Transverse colon (tissue), 4 donors: ENCODE measurements at regions not wholly inside any gene's neighbourhood (a gene's known extent, or its start where the extent isn't known, plus 50 kb on each side); places are given as distances from the start of the nearest gene placed in this dataset.

ENCODE experiments used
- CTCF ChIP-seq, 5 experiments: fragments of 200-600 bp in 3 of 5; fragments of 450-650 bp in 2 of 5; sonication (generic) in 3 of 5; IDR thresholded peaks; 1 replicate in 2 of 5; 2 replicates in 3 of 5; pipeline ENCODE4 v1.5.1; 2016 to 2017; ENCODE audit warnings: antibody characterized with exemption in 5 of 5, inconsistent platforms in 3 of 5, mild to moderate bottlenecking in 2 of 5, moderate library complexity in 1 of 5
- EP300 ChIP-seq: sonication (generic); formaldehyde crosslinking; IDR thresholded peaks from one replicate; pipeline ENCODE4 v1.6.1; 2017; ENCODE audit warnings: antibody characterized with exemption, low read depth
- POLR2A ChIP-seq: fragments of 450-650 bp; IDR thresholded peaks from one replicate; pipeline ENCODE4 v1.6.1; 2016; ENCODE audit warnings: antibody characterized with exemption, mild to moderate bottlenecking, moderate library complexity
- POLR2AphosphoS5 ChIP-seq, 3 donors: sonication (generic); formaldehyde crosslinking; IDR thresholded peaks; one replicate each; pipeline ENCODE4 v1.6.1; 2016; ENCODE audit warnings: antibody characterized with exemption in 3 of 3

- no peak for TF ChIP-seq CTCF (IDR thresholded peaks at IDR 0.05)
- no peak for TF ChIP-seq POLR2AphosphoS5 (IDR thresholded peaks at IDR 0.05)
- TF ChIP-seq POLR2A: no peak
- no peak for TF ChIP-seq EP300
These were observed 331.6 kb downstream of the KCNS3 start for GRCh38 chr2:18209934-18210639.
